Ovary (tissue), 3 donors: ENCODE measurements at regions not wholly inside any gene's neighbourhood (a gene's known extent, or its start where the extent isn't known, plus 50 kb on each side); places are given as distances from the start of the nearest gene placed in this dataset.
"Not testable (repeated sequence)": the region's sequence is repeated elsewhere in the genome, so short reads cannot be mapped to it uniquely, and the experiment has no call there.

Experiments
- CTCF ChIP-seq, 3 donors: fragments of 450-650 bp in 2 of 3; fragments of 200-600 bp in 1 of 3; IDR thresholded peaks; one replicate each; pipeline versions ENCODE4 v1.5.1 to v1.8.0; 2016 to 2022; ENCODE audit warnings: antibody characterized with exemption in 3 of 3, mild to moderate bottlenecking in 1 of 3
- POLR2A ChIP-seq: fragments of 450-650 bp; IDR thresholded peaks from one replicate; pipeline ENCODE4 v1.6.1; 2017; ENCODE audit warnings: antibody characterized with exemption, mild to moderate bottlenecking, moderate library complexity
- donor health status: DM: no; HTN: no; CAD: no.

GRCh38 chr6:105858639-105859038 is 227.5 kb upstream of the PRDM1 start:
- TF ChIP-seq POLR2A; CTCF (IDR thresholded peaks at IDR 0.05): not testable (repeated sequence)
